Activated naive CD8-positive, alpha-beta T cell (primary cell): ENCODE measurements at regions not wholly inside any gene's neighbourhood (a gene's known extent, or its start where the extent isn't known, plus 50 kb on each side); places are given as distances from the start of the nearest gene placed in this dataset.

Experiments
- H3K27ac Mint-ChIP-seq: one replicate; pipeline ENCODE4 v1.8.0; 2021; ENCODE audit warnings: mixed read lengths
- H3K27me3 Mint-ChIP-seq: one replicate; pipeline ENCODE4 v1.8.0; 2021; ENCODE audit warnings: mixed read lengths
- H3K36me3 Mint-ChIP-seq: one replicate; pipeline ENCODE4 v1.8.0; 2021; ENCODE audit warnings: mixed read lengths
- H3K4me1 Mint-ChIP-seq: one replicate; pipeline ENCODE4 v1.8.0; 2021; ENCODE audit warnings: low read depth, mixed read lengths
- H3K4me3 Mint-ChIP-seq: one replicate; pipeline ENCODE4 v1.8.0; 2021; ENCODE audit warnings: mild to moderate bottlenecking, mixed read lengths
- H3K9me3 Mint-ChIP-seq: one replicate; pipeline ENCODE4 v1.8.0; 2021; ENCODE audit warnings: low read depth, mixed read lengths

GRCh38 chr3:103047640-103048039 lies 612.8 kb downstream of the ZPLD1 start:
- H3K27me3 Mint-ChIP-seq = no peaks in the 10 kb centered on the region
- H3K36me3 Mint-ChIP-seq = no peaks in the 10 kb centered on the region
- no peaks in the 10 kb centered on the region for H3K4me1 Mint-ChIP-seq
- no peak overlapping the region for H3K27ac Mint-ChIP-seq
- H3K9me3 Mint-ChIP-seq = peaks cover 6% of the 10 kb centered on the region
- no peak overlapping the region for H3K4me3 Mint-ChIP-seq

DNA sequence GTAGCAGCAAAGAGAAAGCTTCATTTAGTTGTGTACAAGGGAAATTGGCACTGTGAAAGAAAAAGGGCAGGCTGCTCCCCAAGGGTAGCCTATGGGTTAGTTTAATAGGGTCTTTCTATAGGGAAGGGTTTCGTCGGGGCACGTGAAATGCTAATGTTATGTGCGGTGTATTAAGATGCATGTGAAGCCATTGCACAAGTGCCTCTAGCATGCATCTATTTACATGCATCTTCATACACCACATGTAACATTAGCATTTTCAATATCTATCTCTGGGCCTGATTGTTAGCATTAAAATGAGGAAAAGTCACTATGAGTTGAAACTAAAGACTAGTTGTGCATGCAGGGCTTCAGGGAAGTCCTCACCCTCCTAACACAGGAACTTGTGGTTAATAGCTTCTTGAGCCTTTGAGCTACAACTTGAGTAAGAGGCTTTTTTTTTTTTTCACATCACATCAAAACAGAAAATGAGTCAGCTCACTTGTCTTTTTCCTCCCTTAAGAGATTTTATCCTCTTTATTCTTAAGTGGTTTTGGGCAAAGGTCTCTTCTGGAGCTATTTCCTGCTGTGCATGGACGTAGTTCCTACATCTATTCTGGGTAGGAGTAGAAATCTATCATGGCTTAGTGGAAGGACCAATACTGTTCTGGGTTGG lies 613.4 kb downstream of the ZPLD1 start:
- Mint-ChIP-seq H3K27me3 (no peaks in the 10 kb centered on the region), H3K4me3 (no peak overlapping the region), H3K9me3 (peaks cover 6% of the 10 kb centered on the region), H3K36me3 (no peaks in the 10 kb centered on the region), H3K27ac (no peak overlapping the region), H3K4me1 (no peaks in the 10 kb centered on the region)

- H3K36me3 Mint-ChIP-seq = no peaks in the 10 kb centered on the region
- H3K4me1 Mint-ChIP-seq = no peaks in the 10 kb centered on the region
- peaks cover 10% of the 10 kb centered on the region for H3K9me3 Mint-ChIP-seq
- H3K4me3 Mint-ChIP-seq = no peak overlapping the region
- H3K27ac Mint-ChIP-seq = no peak overlapping the region
- H3K27me3 Mint-ChIP-seq = peaks cover 2% of the 10 kb centered on the region
Observed at GRCh38 chr3:103052236-103052830, 617.5 kb downstream of the ZPLD1 start.

- Mint-ChIP-seq H3K27ac (no peak overlapping the region), H3K36me3 (no peaks in the 10 kb centered on the region)
Observed at GRCh38 chr3:103055021-103055520, 620.3 kb downstream of the ZPLD1 start.

DNA sequence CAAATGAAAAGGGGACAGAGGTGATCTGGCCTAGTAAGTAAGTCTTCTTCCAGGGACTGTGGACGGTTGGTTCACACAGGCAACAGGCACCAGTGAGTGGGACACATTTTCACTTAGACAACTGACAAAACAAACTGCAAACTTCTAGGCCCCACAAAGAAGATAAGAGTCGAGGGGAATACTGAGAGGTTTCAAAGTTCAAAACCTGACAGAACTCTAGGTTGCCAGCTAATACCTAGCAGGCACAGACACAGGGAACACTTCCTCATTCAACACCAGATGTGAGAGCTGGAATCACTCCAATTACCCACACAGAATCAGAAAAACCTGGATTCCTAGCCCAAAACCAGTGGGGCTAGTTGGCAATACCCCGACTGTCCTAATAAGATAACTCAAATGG lies 621.7 kb downstream of the ZPLD1 start:
- H3K27me3 Mint-ChIP-seq = peaks cover 2% of the 10 kb centered on the region
- H3K4me3 Mint-ChIP-seq = no peak overlapping the region
- H3K27ac Mint-ChIP-seq = no peak overlapping the region
- H3K4me1 Mint-ChIP-seq = no peaks in the 10 kb centered on the region
- H3K36me3 Mint-ChIP-seq = no peaks in the 10 kb centered on the region
- peaks cover 4% of the 10 kb centered on the region for H3K9me3 Mint-ChIP-seq

More at GRCh38 chr3:103055021-103055520, 620.3 kb downstream of the ZPLD1 start:
- no peak overlapping the region for H3K4me3 Mint-ChIP-seq
- peaks cover 4% of the 10 kb centered on the region for H3K9me3 Mint-ChIP-seq
- no peaks in the 10 kb centered on the region for H3K4me1 Mint-ChIP-seq
- H3K27me3 Mint-ChIP-seq = peaks cover 2% of the 10 kb centered on the region

GRCh38 chr3:103057003-103057402 lies 622.2 kb downstream of the ZPLD1 start:
- no peak overlapping the region for H3K4me3 Mint-ChIP-seq
- no peaks in the 10 kb centered on the region for H3K4me1 Mint-ChIP-seq
- H3K27ac Mint-ChIP-seq = no peak overlapping the region
- H3K27me3 Mint-ChIP-seq = peaks cover 2% of the 10 kb centered on the region
- peaks cover 4% of the 10 kb centered on the region for H3K9me3 Mint-ChIP-seq
- no peaks in the 10 kb centered on the region for H3K36me3 Mint-ChIP-seq

- no peak overlapping the region for H3K4me3 Mint-ChIP-seq
- H3K9me3 Mint-ChIP-seq = peaks cover 4% of the 10 kb centered on the region
- peaks cover 2% of the 10 kb centered on the region for H3K27me3 Mint-ChIP-seq
- no peaks in the 10 kb centered on the region for H3K36me3 Mint-ChIP-seq
- no peaks in the 10 kb centered on the region for H3K4me1 Mint-ChIP-seq
- no peak overlapping the region for H3K27ac Mint-ChIP-seq
Observed at GRCh38 chr3:103057487-103057886, 622.7 kb downstream of the ZPLD1 start.

GRCh38 chr3:103059432-103059831 lies 624.6 kb downstream of the ZPLD1 start:
- Mint-ChIP-seq H3K4me1 (no peaks in the 10 kb centered on the region), H3K27me3 (peaks cover 2% of the 10 kb centered on the region), H3K4me3 (no peak overlapping the region), H3K36me3 (no peaks in the 10 kb centered on the region), H3K27ac (no peak overlapping the region), H3K9me3 (peaks cover 4% of the 10 kb centered on the region)

DNA sequence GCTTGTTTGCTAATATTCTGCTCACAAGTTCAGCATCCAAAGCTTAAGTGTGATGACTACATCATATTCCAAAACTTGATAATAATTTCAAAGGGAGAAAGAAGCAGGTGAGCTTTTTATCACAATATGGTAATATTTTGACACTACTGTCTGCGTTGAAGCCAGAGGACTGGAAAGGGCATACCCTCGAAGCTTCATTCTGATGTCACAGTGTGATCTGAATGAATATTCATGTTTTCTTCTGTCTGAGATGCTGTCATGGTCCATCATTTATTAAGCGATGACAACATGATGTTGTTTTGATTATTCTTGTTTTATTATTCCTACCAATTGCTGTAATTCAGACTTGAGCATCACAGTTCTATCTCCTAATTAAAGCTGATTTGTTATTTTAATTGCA lies 625.4 kb downstream of the ZPLD1 start:
- no peaks in the 10 kb centered on the region for H3K36me3 Mint-ChIP-seq
- peaks cover 2% of the 10 kb centered on the region for H3K27me3 Mint-ChIP-seq
- H3K9me3 Mint-ChIP-seq = peaks cover 4% of the 10 kb centered on the region
- no peak overlapping the region for H3K4me3 Mint-ChIP-seq
- no peak overlapping the region for H3K27ac Mint-ChIP-seq
- H3K4me1 Mint-ChIP-seq = no peaks in the 10 kb centered on the region

DNA sequence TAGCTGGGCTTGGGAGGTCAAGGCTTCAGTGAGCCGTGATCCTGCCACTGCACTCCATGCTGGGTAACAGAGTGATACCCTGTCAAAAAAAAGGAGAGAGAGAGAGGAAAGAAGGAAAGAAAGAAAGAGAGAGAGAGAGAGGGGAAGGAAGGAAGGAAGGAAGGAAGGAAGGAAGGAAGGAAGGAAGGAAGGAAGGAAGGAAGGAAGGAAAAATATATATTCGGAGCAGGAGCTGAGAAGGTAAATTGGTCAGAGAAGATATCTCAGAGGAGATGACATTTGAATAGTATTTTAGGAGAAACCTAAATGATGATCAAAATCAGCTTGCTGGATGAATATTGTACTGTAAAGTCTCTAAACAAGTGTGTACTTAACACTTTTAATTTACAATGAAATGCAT lies 633.1 kb downstream of the ZPLD1 start:
- Mint-ChIP-seq H3K27ac (no peak overlapping the region), H3K36me3 (no peaks in the 10 kb centered on the region), H3K27me3 (no peaks in the 10 kb centered on the region), H3K4me1 (no peaks in the 10 kb centered on the region), H3K9me3 (no peaks in the 10 kb centered on the region), H3K4me3 (no peak overlapping the region)

DNA sequence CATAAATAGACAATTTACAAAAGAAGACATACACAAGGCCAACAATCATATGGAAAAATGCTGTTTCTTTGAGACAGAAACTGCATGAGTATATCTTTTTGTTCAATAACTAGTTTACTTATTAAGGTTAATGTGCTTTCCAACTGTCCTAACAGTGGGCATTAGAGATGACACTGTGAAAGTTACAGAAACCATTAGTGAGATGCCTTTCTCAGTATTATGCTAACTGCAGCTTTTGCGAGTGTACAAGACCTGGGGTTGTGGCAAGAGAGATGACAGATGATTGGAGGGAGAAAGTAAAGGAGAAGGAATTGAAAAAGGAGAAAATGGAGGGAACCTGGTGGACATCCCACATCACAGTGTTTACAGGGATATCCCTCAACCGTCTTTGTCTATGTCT lies 640.5 kb downstream of the ZPLD1 start:
- H3K4me3 Mint-ChIP-seq = no peak overlapping the region
- no peaks in the 10 kb centered on the region for H3K27me3 Mint-ChIP-seq
- H3K4me1 Mint-ChIP-seq = no peaks in the 10 kb centered on the region
- no peaks in the 10 kb centered on the region for H3K36me3 Mint-ChIP-seq
- H3K9me3 Mint-ChIP-seq = no peaks in the 10 kb centered on the region
- no peak overlapping the region for H3K27ac Mint-ChIP-seq

- no peaks in the 10 kb centered on the region for H3K36me3 Mint-ChIP-seq
- H3K4me1 Mint-ChIP-seq = no peaks in the 10 kb centered on the region
- no peak overlapping the region for H3K27ac Mint-ChIP-seq
- no peaks in the 10 kb centered on the region for H3K9me3 Mint-ChIP-seq
- H3K4me3 Mint-ChIP-seq = no peak overlapping the region
- no peaks in the 10 kb centered on the region for H3K27me3 Mint-ChIP-seq
Observed at GRCh38 chr3:103077910-103078309, 643.1 kb downstream of the ZPLD1 start.

DNA sequence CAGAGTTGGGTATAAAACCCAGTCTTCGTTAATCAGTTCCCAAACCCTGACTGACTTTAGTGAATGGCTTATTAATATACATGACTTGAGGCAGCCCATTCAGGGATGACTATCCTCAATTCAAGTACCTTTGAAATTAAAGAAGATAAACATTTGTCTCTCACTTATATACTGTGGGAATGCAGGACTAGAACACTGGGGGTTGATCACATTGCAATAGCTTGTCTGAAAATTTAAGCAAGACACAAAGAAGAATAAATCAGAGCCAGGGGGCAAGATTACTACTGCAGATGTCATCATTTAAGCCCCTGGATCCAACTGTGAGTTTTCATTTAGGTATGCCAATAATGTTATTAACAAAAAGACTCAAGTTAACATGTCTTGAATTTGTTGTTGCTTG lies 647.7 kb downstream of the ZPLD1 start:
- Mint-ChIP-seq H3K4me1 (no peaks in the 10 kb centered on the region), H3K9me3 (no peaks in the 10 kb centered on the region), H3K27me3 (no peaks in the 10 kb centered on the region), H3K4me3 (no peak overlapping the region), H3K36me3 (no peaks in the 10 kb centered on the region), H3K27ac (no peak overlapping the region)

GRCh38 chr3:103083848-103084631 lies 649.2 kb downstream of the ZPLD1 start:
- no peak overlapping the region for H3K4me3 Mint-ChIP-seq
- H3K36me3 Mint-ChIP-seq = no peaks in the 10 kb centered on the region
- H3K4me1 Mint-ChIP-seq = no peaks in the 10 kb centered on the region
- H3K27ac Mint-ChIP-seq = no peak overlapping the region
- no peaks in the 10 kb centered on the region for H3K9me3 Mint-ChIP-seq
- H3K27me3 Mint-ChIP-seq = no peaks in the 10 kb centered on the region

- Mint-ChIP-seq H3K36me3 (no peaks in the 10 kb centered on the region), H3K4me1 (no peaks in the 10 kb centered on the region), H3K27me3 (no peaks in the 10 kb centered on the region)
Observed at GRCh38 chr3:103085465-103085864, 650.6 kb downstream of the ZPLD1 start.

More at GRCh38 chr3:103085465-103085864, 650.6 kb downstream of the ZPLD1 start:
- H3K9me3 Mint-ChIP-seq = no peaks in the 10 kb centered on the region
- no peak overlapping the region for H3K27ac Mint-ChIP-seq
- no peak overlapping the region for H3K4me3 Mint-ChIP-seq
